ENCODE measurements at regions not wholly inside any gene's neighbourhood (a gene's known extent, or its start where the extent isn't known, plus 50 kb on each side); places are given as distances from the start of the nearest gene placed in this dataset.

- DNase-seq (no peak), ATAC-seq (ENCODE audit: low read depth) (no peak)
These were observed 204.6 kb downstream of the CD83 start for GRCh38 chr6:14321992-14322772.

GRCh38 chr6:14322841-14323240 is 205.3 kb downstream of the CD83 start:
- Mint-ChIP-seq H3K27ac (no peak overlapping the region), H3K4me3 (no peak overlapping the region)
- CTCF ChIA-PET = no interaction called here

More at GRCh38 chr6:14321992-14322772, 204.6 kb downstream of the CD83 start:
- Mint-ChIP-seq H3K9me3 (no peaks in the 10 kb centered on the region), H3K27me3 (no peaks in the 10 kb centered on the region), H3K4me3 (no peak overlapping the region), H3K27ac (no peak overlapping the region), H3K4me1 (peaks cover 32% of the 10 kb centered on the region), H3K36me3 (ENCODE audit: low read depth) (no peaks in the 10 kb centered on the region)
- ChIA-PET CTCF (no interaction called here), POLR2A (interaction anchor here (0.6 to 1.1 kb wide), 2 partner anchors 10 to 1059 kb away, joined by 3 read pairs; no protein-coding TSS in a partner anchor)
- TF ChIP-seq CTCF (IDR thresholded peaks at IDR 0.05) = no peak
- intact Hi-C loops (cut with micrococcal nuclease) = no loop called here

GRCh38 chr6:14326774-14327173 is 209.2 kb downstream of the CD83 start:
- ChIA-PET POLR2A (no interaction called here), CTCF (no interaction called here)
- Mint-ChIP-seq H3K27ac (no peak overlapping the region), H3K4me3 (no peak overlapping the region), H3K4me1 (peaks cover 20% of the 10 kb centered on the region), H3K36me3 (ENCODE audit: low read depth) (no peaks in the 10 kb centered on the region), H3K9me3 (no peaks in the 10 kb centered on the region), H3K27me3 (no peaks in the 10 kb centered on the region)
- ATAC-seq (ENCODE audit: low read depth) (peak; percentile 21), DNase-seq (no peak)
- no peak for TF ChIP-seq CTCF (IDR thresholded peaks at IDR 0.05)
- intact Hi-C loops (cut with micrococcal nuclease) = no loop called here

More at GRCh38 chr6:14322841-14323240, 205.3 kb downstream of the CD83 start:
- peaks cover 26% of the 10 kb centered on the region for H3K4me1 Mint-ChIP-seq
- no peaks in the 10 kb centered on the region for H3K36me3 Mint-ChIP-seq (ENCODE audit: low read depth)
- no peaks in the 10 kb centered on the region for H3K27me3 Mint-ChIP-seq
- no peaks in the 10 kb centered on the region for H3K9me3 Mint-ChIP-seq
- TF ChIP-seq CTCF (IDR thresholded peaks at IDR 0.05) = no peak
- no peak for DNase-seq
- no peak for ATAC-seq (ENCODE audit: low read depth)
- POLR2A ChIA-PET = interaction anchor here (0.6 to 1.0 kb wide), 2 partner anchors 83 to 1059 kb away, joined by 3 read pairs; no protein-coding TSS in a partner anchor
- intact Hi-C loops (cut with micrococcal nuclease) = no loop called here

GRCh38 chr6:14328163-14328562 is 210.6 kb downstream of the CD83 start:
- H3K27me3 Mint-ChIP-seq = no peaks in the 10 kb centered on the region
- ChIA-PET POLR2A (no interaction called here), CTCF (no interaction called here)
- DNase-seq = no peak
- no peaks in the 10 kb centered on the region for H3K9me3 Mint-ChIP-seq
- H3K4me1 Mint-ChIP-seq = peaks cover 22% of the 10 kb centered on the region
- no peak for ATAC-seq (ENCODE audit: low read depth)
- intact Hi-C loops (cut with micrococcal nuclease) = no loop called here
- H3K27ac Mint-ChIP-seq = no peak overlapping the region
- no peaks in the 10 kb centered on the region for H3K36me3 Mint-ChIP-seq (ENCODE audit: low read depth)
- TF ChIP-seq CTCF (IDR thresholded peaks at IDR 0.05) = no peak
- H3K4me3 Mint-ChIP-seq = no peak overlapping the region

GRCh38 chr6:14333556-14334305 is 216.2 kb downstream of the CD83 start:
- H3K27me3 Mint-ChIP-seq = no peaks in the 10 kb centered on the region
- peaks cover 7% of the 10 kb centered on the region for H3K9me3 Mint-ChIP-seq
- no peak overlapping the region for H3K27ac Mint-ChIP-seq
- DNase-seq = no peak
- POLR2A ChIA-PET = no interaction called here
- intact Hi-C loops (cut with micrococcal nuclease) = no loop called here
- peaks cover 2% of the 10 kb centered on the region for H3K4me1 Mint-ChIP-seq
- H3K36me3 Mint-ChIP-seq (ENCODE audit: low read depth) = no peaks in the 10 kb centered on the region
- CTCF ChIA-PET = no interaction called here
- TF ChIP-seq CTCF (IDR thresholded peaks at IDR 0.05) = no peak
- no peak for ATAC-seq (ENCODE audit: low read depth)
- no peak overlapping the region for H3K4me3 Mint-ChIP-seq

Data from activated B cell treated with CpG ODN at 0.5 μM for 24 hours (primary cell).